ENCODE measurements at regions not wholly inside any gene's neighbourhood (a gene's known extent, or its start where the extent isn't known, plus 50 kb on each side); places are given as distances from the start of the nearest gene placed in this dataset.

- ATAC-seq (replicated peaks) (no peak), DNase-seq (no peak)
- Mint-ChIP-seq H3K27ac (no peak overlapping the region), H3K4me1 (no peaks in the 10 kb centered on the region), H3K4me3 (no peak overlapping the region), H3K9me3 (peaks cover 3 to 4% of the 10 kb centered on the region in 2 donors), H3K27me3 (no peaks in the 10 kb centered on the region), H3K36me3 (peaks cover 1 to 4% of the 10 kb centered on the region in 2 donors)
Measured at GRCh38 chr4:175339100-175339707, 421.0 kb downstream of the ADAM29 start.

GRCh38 chr4:175341203-175341755 is 423.1 kb downstream of the ADAM29 start:
- Mint-ChIP-seq H3K27ac (no peak overlapping the region), H3K9me3 (peaks cover 3 to 5% of the 10 kb centered on the region in 2 donors), H3K36me3 (peaks cover 1 to 5% of the 10 kb centered on the region in 2 donors), H3K27me3 (no peaks in the 10 kb centered on the region), H3K4me3 (no peak overlapping the region), H3K4me1 (no peaks in the 10 kb centered on the region)
- no peak for ATAC-seq (replicated peaks)
- DNase-seq, result no peak

- Mint-ChIP-seq H3K4me3 (no peak overlapping the region), H3K4me1 (no peaks in the 10 kb centered on the region), H3K36me3 (peaks cover 1 to 5% of the 10 kb centered on the region in 2 donors), H3K9me3 (peaks cover 4 to 5% of the 10 kb centered on the region in 2 donors), H3K27me3 (no peaks in the 10 kb centered on the region), H3K27ac (no peak overlapping the region)
- DNase-seq (no peak), ATAC-seq (replicated peaks) (no peak)
Measured at GRCh38 chr4:175346376-175346775, 428.2 kb downstream of the ADAM29 start.

GRCh38 chr4:175350246-175350645 is 432.1 kb downstream of the ADAM29 start:
- Mint-ChIP-seq H3K9me3 (peaks cover 0 to 3% of the 10 kb centered on the region in 2 donors), H3K36me3 (no peaks in the 10 kb centered on the region), H3K4me3 (no peak overlapping the region), H3K27ac (no peak overlapping the region), H3K27me3 (no peaks in the 10 kb centered on the region), H3K4me1 (no peaks in the 10 kb centered on the region)
- ATAC-seq (replicated peaks), result no peak
- DNase-seq, result no peak

GRCh38 chr4:175351473-175351872 is 433.3 kb downstream of the ADAM29 start:
- H3K27me3 Mint-ChIP-seq, result no peaks in the 10 kb centered on the region
- H3K4me1 Mint-ChIP-seq, result no peaks in the 10 kb centered on the region
- DNase-seq (no peak), ATAC-seq (replicated peaks) (peak in 1 of 2 donors; percentile 27)
- H3K4me3 Mint-ChIP-seq, result peak overlapping the region; percentile 17 to 30
- no peak overlapping the region for H3K27ac Mint-ChIP-seq
- no peaks in the 10 kb centered on the region for H3K36me3 Mint-ChIP-seq
- peaks cover 0 to 3% of the 10 kb centered on the region in 2 donors for H3K9me3 Mint-ChIP-seq

- no peaks in the 10 kb centered on the region for H3K36me3 Mint-ChIP-seq
- H3K27ac Mint-ChIP-seq, result no peak overlapping the region
- no peak for ATAC-seq (replicated peaks)
- no peak for DNase-seq
- no peaks in the 10 kb centered on the region for H3K4me1 Mint-ChIP-seq
- H3K4me3 Mint-ChIP-seq, result no peak overlapping the region
- H3K27me3 Mint-ChIP-seq, result no peaks in the 10 kb centered on the region
- H3K9me3 Mint-ChIP-seq, result peaks cover 0 to under 1% of the 10 kb centered on the region in 2 donors
Measured at GRCh38 chr4:175369087-175369486, 443.0 kb downstream of the GPM6A start.

- no peak for ATAC-seq (replicated peaks)
- no peak overlapping the region for H3K4me3 Mint-ChIP-seq
- H3K4me1 Mint-ChIP-seq, result no peaks in the 10 kb centered on the region
- DNase-seq, result no peak
- no peak overlapping the region for H3K27ac Mint-ChIP-seq
- no peaks in the 10 kb centered on the region for H3K9me3 Mint-ChIP-seq
- no peaks in the 10 kb centered on the region for H3K36me3 Mint-ChIP-seq
- H3K27me3 Mint-ChIP-seq, result no peaks in the 10 kb centered on the region
Measured at GRCh38 chr4:175371091-175371490, 441.0 kb downstream of the GPM6A start.

- Mint-ChIP-seq H3K27me3 (no peaks in the 10 kb centered on the region), H3K9me3 (no peaks in the 10 kb centered on the region), H3K4me1 (no peaks in the 10 kb centered on the region), H3K36me3 (no peaks in the 10 kb centered on the region), H3K27ac (no peak overlapping the region), H3K4me3 (no peak overlapping the region)
- DNase-seq (no peak), ATAC-seq (replicated peaks) (no peak)
Measured at GRCh38 chr4:175373031-175373430, 439.0 kb downstream of the GPM6A start.

- DNase-seq (no peak), ATAC-seq (replicated peaks) (no peak)
Measured at GRCh38 chr4:175374459-175374858, 437.6 kb downstream of the GPM6A start.

GRCh38 chr4:175376287-175376977 is 435.6 kb downstream of the GPM6A start:
- ATAC-seq (replicated peaks) (no peak), DNase-seq (no peak)
- no peak overlapping the region for H3K4me3 Mint-ChIP-seq
- H3K27ac Mint-ChIP-seq, result no peak overlapping the region
- no peaks in the 10 kb centered on the region for H3K4me1 Mint-ChIP-seq
- no peaks in the 10 kb centered on the region for H3K27me3 Mint-ChIP-seq
- no peaks in the 10 kb centered on the region for H3K36me3 Mint-ChIP-seq
- no peaks in the 10 kb centered on the region for H3K9me3 Mint-ChIP-seq

More at GRCh38 chr4:175374459-175374858, 437.6 kb downstream of the GPM6A start:
- Mint-ChIP-seq H3K9me3 (no peaks in the 10 kb centered on the region), H3K4me1 (no peaks in the 10 kb centered on the region), H3K36me3 (no peaks in the 10 kb centered on the region), H3K27me3 (no peaks in the 10 kb centered on the region), H3K4me3 (no peak overlapping the region), H3K27ac (no peak overlapping the region)

- Mint-ChIP-seq H3K9me3 (no peaks in the 10 kb centered on the region), H3K36me3 (no peaks in the 10 kb centered on the region), H3K4me3 (no peak overlapping the region), H3K27me3 (no peaks in the 10 kb centered on the region), H3K4me1 (no peaks in the 10 kb centered on the region), H3K27ac (no peak overlapping the region)
- DNase-seq (no peak), ATAC-seq (replicated peaks) (no peak)
Measured at GRCh38 chr4:175377203-175377602, 434.9 kb downstream of the GPM6A start.

GRCh38 chr4:175378372-175378771 is 433.7 kb downstream of the GPM6A start:
- no peaks in the 10 kb centered on the region for H3K4me1 Mint-ChIP-seq
- H3K36me3 Mint-ChIP-seq, result no peaks in the 10 kb centered on the region
- no peaks in the 10 kb centered on the region for H3K9me3 Mint-ChIP-seq
- no peaks in the 10 kb centered on the region for H3K27me3 Mint-ChIP-seq
- ATAC-seq (replicated peaks) (no peak), DNase-seq (no peak)
- H3K27ac Mint-ChIP-seq, result no peak overlapping the region
- H3K4me3 Mint-ChIP-seq, result no peak overlapping the region

GRCh38 chr4:175380841-175381240 is 431.2 kb downstream of the GPM6A start:
- H3K36me3 Mint-ChIP-seq, result no peaks in the 10 kb centered on the region
- ATAC-seq (replicated peaks) (no peak), DNase-seq (no peak)
- H3K27ac Mint-ChIP-seq, result no peak overlapping the region
- no peaks in the 10 kb centered on the region for H3K9me3 Mint-ChIP-seq
- no peaks in the 10 kb centered on the region for H3K27me3 Mint-ChIP-seq
- no peak overlapping the region for H3K4me3 Mint-ChIP-seq
- no peaks in the 10 kb centered on the region for H3K4me1 Mint-ChIP-seq

- H3K4me1 Mint-ChIP-seq, result no peaks in the 10 kb centered on the region
- no peak overlapping the region for H3K4me3 Mint-ChIP-seq
- peaks cover 0 to 8% of the 10 kb centered on the region in 2 donors for H3K9me3 Mint-ChIP-seq
- ATAC-seq (replicated peaks), result no peak
- no peaks in the 10 kb centered on the region for H3K27me3 Mint-ChIP-seq
- no peaks in the 10 kb centered on the region for H3K36me3 Mint-ChIP-seq
- H3K27ac Mint-ChIP-seq, result no peak overlapping the region
- no peak for DNase-seq
Measured at GRCh38 chr4:175385797-175386196, 426.3 kb downstream of the GPM6A start.

All from stimulated activated naive B cell treated with anti-CD40 and anti-IgM and Interleukin-4, amounts not matched to agents 10 μg/mL and 1 μg/mL and 100 μg/mL, for 72 hours (primary cell).